Liver (tissue), 3 donors: ENCODE measurements at regions not wholly inside any gene's neighbourhood (a gene's known extent, or its start where the extent isn't known, plus 50 kb on each side); places are given as distances from the start of the nearest gene placed in this dataset.

Source experiments
- FOXA1 ChIP-seq: IDR thresholded peaks from 2 replicates; pipeline ENCODE4 v1.6.1; 2016; ENCODE audit warnings: antibody characterized with exemption
- GABPA ChIP-seq, 2 donors: IDR thresholded peaks in 1 of 2; conservative IDR thresholded peaks in 1 of 2; 2 replicates each; pipeline ENCODE4 v1.6.1; 2016; ENCODE audit warnings: antibody characterized with exemption in 2 of 2, mild to moderate bottlenecking in 1 of 2, moderate library complexity in 1 of 2
- HNF4G ChIP-seq: IDR thresholded peaks from 2 replicates; pipeline ENCODE4 v1.6.1; 2016; ENCODE audit warnings: antibody characterized with exemption
- JUND ChIP-seq, 2 donors: IDR thresholded peaks; 2 replicates each; pipeline ENCODE4 v1.6.1; 2016; ENCODE audit warnings: antibody characterized with exemption in 2 of 2
- RAD21 ChIP-seq, 2 donors: IDR thresholded peaks; 2 replicates each; pipeline ENCODE4 v1.6.1; 2016; ENCODE audit warnings: antibody characterized with exemption in 2 of 2, mild to moderate bottlenecking in 2 of 2
- SP1 ChIP-seq: IDR thresholded peaks from 2 replicates; pipeline ENCODE4 v1.6.1; 2018; ENCODE audit warnings: antibody characterized with exemption, mild to moderate bottlenecking
- TF ChIP-seq, protein P1 (sequence below): fragments of 150-350 bp; IDR thresholded peaks from 2 replicates; pipeline ENCODE4 v1.5.1; 2017; ENCODE audit warnings: improper control_type of control experiment, low read depth, low read length; ENCODE audit not compliant: missing input control
- TF ChIP-seq, protein P2 (sequence below): IDR thresholded peaks from 2 replicates; pipeline ENCODE4 v1.6.1; 2016; ENCODE audit warnings: antibody characterized with exemption
- donor health status: healthy.
- donor health status: healthy.

DNA sequence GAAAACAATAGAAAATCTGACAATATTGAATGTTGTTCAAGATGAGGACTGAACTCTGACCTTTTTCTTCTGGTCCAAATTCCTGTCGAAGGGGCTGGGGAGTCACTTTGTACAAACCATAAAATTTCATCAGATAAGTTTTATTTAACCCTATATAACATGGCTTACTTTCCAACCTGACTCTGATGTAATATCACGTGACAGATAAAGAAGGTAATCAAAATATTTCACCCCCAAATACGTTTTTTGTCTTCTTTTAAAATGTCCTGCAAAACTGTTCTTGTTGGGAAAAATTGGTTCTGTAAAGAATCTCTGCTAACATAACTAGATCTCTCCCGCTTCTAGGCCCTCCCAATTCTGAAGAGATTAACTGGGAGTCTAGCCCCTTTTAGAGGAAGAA lies 90.9 kb upstream of the MDFIC start:
- TF ChIP-seq, protein P1, sequence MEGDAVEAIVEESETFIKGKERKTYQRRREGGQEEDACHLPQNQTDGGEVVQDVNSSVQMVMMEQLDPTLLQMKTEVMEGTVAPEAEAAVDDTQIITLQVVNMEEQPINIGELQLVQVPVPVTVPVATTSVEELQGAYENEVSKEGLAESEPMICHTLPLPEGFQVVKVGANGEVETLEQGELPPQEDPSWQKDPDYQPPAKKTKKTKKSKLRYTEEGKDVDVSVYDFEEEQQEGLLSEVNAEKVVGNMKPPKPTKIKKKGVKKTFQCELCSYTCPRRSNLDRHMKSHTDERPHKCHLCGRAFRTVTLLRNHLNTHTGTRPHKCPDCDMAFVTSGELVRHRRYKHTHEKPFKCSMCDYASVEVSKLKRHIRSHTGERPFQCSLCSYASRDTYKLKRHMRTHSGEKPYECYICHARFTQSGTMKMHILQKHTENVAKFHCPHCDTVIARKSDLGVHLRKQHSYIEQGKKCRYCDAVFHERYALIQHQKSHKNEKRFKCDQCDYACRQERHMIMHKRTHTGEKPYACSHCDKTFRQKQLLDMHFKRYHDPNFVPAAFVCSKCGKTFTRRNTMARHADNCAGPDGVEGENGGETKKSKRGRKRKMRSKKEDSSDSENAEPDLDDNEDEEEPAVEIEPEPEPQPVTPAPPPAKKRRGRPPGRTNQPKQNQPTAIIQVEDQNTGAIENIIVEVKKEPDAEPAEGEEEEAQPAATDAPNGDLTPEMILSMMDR, result no peak
- TF ChIP-seq SP1 (no peak), RAD21 (IDR thresholded peaks at IDR 0.05) (no peak), JUND (IDR thresholded peaks at IDR 0.05) (no peak), HNF4G (no peak), FOXA1 (no peak), GABPA (IDR thresholded peaks at IDR 0.05 in 1 of 2, conservative IDR thresholded peaks at IDR 0.05 in 1 of 2) (no peak)
- TF ChIP-seq, protein P2, sequence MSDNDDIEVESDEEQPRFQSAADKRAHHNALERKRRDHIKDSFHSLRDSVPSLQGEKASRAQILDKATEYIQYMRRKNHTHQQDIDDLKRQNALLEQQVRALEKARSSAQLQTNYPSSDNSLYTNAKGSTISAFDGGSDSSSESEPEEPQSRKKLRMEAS, result no peak
